Urothelium cell line (cell line): ENCODE measurements at regions not wholly inside any gene's neighbourhood (a gene's known extent, or its start where the extent isn't known, plus 50 kb on each side); places are given as distances from the start of the nearest gene placed in this dataset.

Experiments
- DNase-seq: peaks from one replicate; pipeline ENCODE4 v3.0.0; 2011; ENCODE audit warnings: low spot score, mixed read lengths
- FAIRE-seq: peaks from 2 replicates; lab custom pipeline; 2011; peaks lifted over from hg19 to GRCh38; lab: Jason Lieb, UNC

GRCh38 chrX:113770806-113771205, 813.1 kb upstream of the HTR2C start:
- DNase-seq (no peak), FAIRE-seq (no peak)

GRCh38 chrX:113770071-113770470, 813.8 kb upstream of the HTR2C start:
- FAIRE-seq (no peak), DNase-seq (no peak)

GRCh38 chrX:113759422-113759821, 824.5 kb upstream of the HTR2C start:
- DNase-seq (no peak), FAIRE-seq (no peak)

- FAIRE-seq (no peak), DNase-seq (no peak)
Observed at GRCh38 chrX:113747274-113747973, 836.5 kb upstream of the HTR2C start.

- FAIRE-seq, result no peak
Observed at GRCh38 chrX:113743069-113743468, 840.8 kb upstream of the HTR2C start.

GRCh38 chrX:113741744-113742143, 842.1 kb upstream of the HTR2C start:
- FAIRE-seq, result no peak
- DNase-seq, result peak; percentile 3

More at GRCh38 chrX:113743069-113743468, 840.8 kb upstream of the HTR2C start:
- DNase-seq, result no peak

GRCh38 chrX:113728937-113729336, 854.9 kb upstream of the HTR2C start:
- FAIRE-seq (no peak), DNase-seq (no peak)

- no peak for FAIRE-seq
- no peak for DNase-seq
Observed at GRCh38 chrX:113726898-113727297, 857.0 kb upstream of the HTR2C start.

- DNase-seq (no peak), FAIRE-seq (no peak)
Observed at GRCh38 chrX:113726466-113726865, 857.4 kb upstream of the HTR2C start.

- DNase-seq, result no peak
- FAIRE-seq, result no peak
Observed at GRCh38 chrX:113726009-113726408, 857.9 kb upstream of the HTR2C start.

GRCh38 chrX:113699939-113700338, 859.3 kb upstream of the AMOT start:
- FAIRE-seq, result no peak
- DNase-seq, result no peak

GRCh38 chrX:113675278-113675677, 834.6 kb upstream of the AMOT start:
- DNase-seq (no peak), FAIRE-seq (no peak)

GRCh38 chrX:113651306-113651705, 810.7 kb upstream of the AMOT start:
- no peak for DNase-seq
- no peak for FAIRE-seq

- peak; percentile 4 for DNase-seq
- FAIRE-seq, result no peak
Observed at GRCh38 chrX:113644426-113644825, 803.8 kb upstream of the AMOT start.

GRCh38 chrX:113634565-113634964, 793.9 kb upstream of the AMOT start:
- DNase-seq, result no peak
- FAIRE-seq, result no peak

- FAIRE-seq, result no peak
- no peak for DNase-seq
Observed at GRCh38 chrX:113629326-113629725, 788.7 kb upstream of the AMOT start.

- FAIRE-seq, result no peak
- DNase-seq, result no peak
Observed at GRCh38 chrX:113594123-113594841, 753.7 kb upstream of the AMOT start.

GRCh38 chrX:113586281-113586898, 745.8 kb upstream of the AMOT start:
- FAIRE-seq (no peak), DNase-seq (no peak)

- DNase-seq (no peak), FAIRE-seq (no peak)
Observed at GRCh38 chrX:113580486-113580885, 739.9 kb upstream of the AMOT start.

GRCh38 chrX:113558576-113558975, 717.9 kb upstream of the AMOT start:
- no peak for FAIRE-seq
- DNase-seq, result no peak

GRCh38 chrX:113551919-113552318, 711.3 kb upstream of the AMOT start:
- no peak for FAIRE-seq
- DNase-seq, result no peak
